Fibroblast of gingiva (primary cell): ENCODE measurements at regions not wholly inside any gene's neighbourhood (a gene's known extent, or its start where the extent isn't known, plus 50 kb on each side); places are given as distances from the start of the nearest gene placed in this dataset.

ENCODE experiments used
- DNase-seq: peaks from one replicate; pipeline ENCODE4 v3.0.0-alpha.2; 2011; ENCODE audit warnings: low read depth

- DNase-seq, result no peak
Measured at GRCh38 chr20:60510356-60510755, 552.1 kb downstream of the CDH26 start.

- peak; percentile 67 for DNase-seq
Measured at GRCh38 chr20:60512443-60512842, 554.2 kb downstream of the CDH26 start.

- no peak for DNase-seq
Measured at GRCh38 chr20:60513141-60513540, 554.9 kb downstream of the CDH26 start.

- no peak for DNase-seq
Measured at GRCh38 chr20:60516442-60516841, 558.2 kb downstream of the CDH26 start.

- DNase-seq, result no peak
Measured at GRCh38 chr20:60518022-60518421, 559.8 kb downstream of the CDH26 start.

- no peak for DNase-seq
Measured at GRCh38 chr20:60525397-60525796, 567.2 kb downstream of the CDH26 start.

- DNase-seq, result no peak
Measured at GRCh38 chr20:60527656-60528055, 569.4 kb downstream of the CDH26 start.

- DNase-seq, result no peak
Measured at GRCh38 chr20:60528141-60528540, 569.9 kb downstream of the CDH26 start.

GRCh38 chr20:60529149-60529548 is 570.9 kb downstream of the CDH26 start:
- DNase-seq, result no peak

- DNase-seq, result no peak
Measured at GRCh38 chr20:60535211-60535610, 577.0 kb downstream of the CDH26 start.

- no peak for DNase-seq
Measured at GRCh38 chr20:60540591-60540990, 582.4 kb downstream of the CDH26 start.

- DNase-seq, result no peak
Measured at GRCh38 chr20:60541991-60542390, 583.8 kb downstream of the CDH26 start.

- no peak for DNase-seq
Measured at GRCh38 chr20:60543598-60543997, 585.4 kb downstream of the CDH26 start.

GRCh38 chr20:60553095-60553494 is 594.9 kb downstream of the CDH26 start:
- DNase-seq, result no peak

GRCh38 chr20:60558486-60558885 is 600.3 kb downstream of the CDH26 start:
- no peak for DNase-seq

GRCh38 chr20:60559462-60559861 is 601.2 kb downstream of the CDH26 start:
- no peak for DNase-seq

GRCh38 chr20:60561052-60561451 is 602.8 kb downstream of the CDH26 start:
- DNase-seq, result no peak

GRCh38 chr20:60565083-60565482 is 606.9 kb downstream of the CDH26 start:
- DNase-seq, result no peak

GRCh38 chr20:60565551-60565950 is 607.3 kb downstream of the CDH26 start:
- no peak for DNase-seq

- no peak for DNase-seq
Measured at GRCh38 chr20:60569116-60569515, 610.9 kb downstream of the CDH26 start.

GRCh38 chr20:60570481-60571277 is 612.5 kb downstream of the CDH26 start:
- peak; percentile 10 for DNase-seq

- peak; percentile 51 for DNase-seq
Measured at GRCh38 chr20:60573003-60573680, 614.9 kb downstream of the CDH26 start.

- no peak for DNase-seq
Measured at GRCh38 chr20:60576236-60576635, 618.0 kb downstream of the CDH26 start.
